Natural killer cell (primary cell): ENCODE measurements at regions not wholly inside any gene's neighbourhood (a gene's known extent, or its start where the extent isn't known, plus 50 kb on each side); places are given as distances from the start of the nearest gene placed in this dataset.

Source experiments
- ATAC-seq, 3 donors: fragments of 150-1000 bp in 2 of 3; fragments of 200-7000 bp in 1 of 3; cut with Tn5 transposase; 1 replicate in 1 of 3; 2 replicates in 2 of 3; pipeline ENCODE4 v1.10.0; 2021; ENCODE audit warnings: mild to moderate bottlenecking in 2 of 3, moderate library complexity in 2 of 3
- DNase-seq, 2 donors: peaks; one replicate each; pipeline versions ENCODE4 v3.0.0 to v3.0.0-alpha.2; 2013 to 2021; ENCODE audit warnings: mixed read lengths in 1 of 2
- H3K27ac ChIP-seq: one replicate; pipeline ENCODE4 v1.5.1; 2013; ENCODE audit warnings: mild to moderate bottlenecking, low read length
- H3K27me3 ChIP-seq: one replicate; pipeline ENCODE4 v1.6.1; 2013; ENCODE audit warnings: low read length; ENCODE audit not compliant: control insufficient read depth, insufficient read depth
- H3K36me3 ChIP-seq: one replicate; pipeline ENCODE4 v1.6.1; 2013; ENCODE audit warnings: low read length; ENCODE audit not compliant: control insufficient read depth, insufficient read depth
- H3K4me1 ChIP-seq: one replicate; pipeline ENCODE4 v1.6.1; 2013; ENCODE audit warnings: low read length; ENCODE audit not compliant: control insufficient read depth, insufficient read depth
- H3K4me3 ChIP-seq: one replicate; pipeline ENCODE4 v1.5.1; 2013; ENCODE audit warnings: low read length
- H3K9me3 ChIP-seq: one replicate; pipeline ENCODE4 v1.6.1; 2013; ENCODE audit warnings: low read length; ENCODE audit not compliant: control insufficient read depth, insufficient read depth
- H3K27ac Mint-ChIP-seq, 2 donors: one replicate each; pipeline ENCODE4 v1.8.0; 2022; ENCODE audit warnings: mild to moderate bottlenecking in 2 of 2, mixed read lengths in 2 of 2, moderate library complexity in 1 of 2
- H3K27me3 Mint-ChIP-seq, 2 donors: one replicate each; pipeline ENCODE4 v1.8.0; 2022; ENCODE audit warnings: low read depth in 2 of 2, mixed read lengths in 2 of 2
- H3K36me3 Mint-ChIP-seq: one replicate; pipeline ENCODE4 v1.8.0; 2022; ENCODE audit warnings: mixed read lengths
- H3K4me1 Mint-ChIP-seq, 2 donors: one replicate each; pipeline ENCODE4 v1.8.0; 2022; ENCODE audit warnings: mixed read lengths in 2 of 2
- H3K4me3 Mint-ChIP-seq: one replicate; pipeline ENCODE4 v1.8.0; 2022; ENCODE audit warnings: mild to moderate bottlenecking, moderate library complexity, mixed read lengths
- H3K9me3 Mint-ChIP-seq, 2 donors: one replicate each; pipeline ENCODE4 v1.8.0; 2022; ENCODE audit warnings: mixed read lengths in 2 of 2
- whole genome bisulfite sequencing: methylation state at CpG from one replicate; pipeline ENCODE4 v1.1.7; 2013; ENCODE audit warnings: missing lambda C conversion rate; ENCODE audit not compliant: insufficient coverage; 5-methylcytosine and 5-hydroxymethylcytosine counted together
- intact Hi-C: fragments of 100-400 bp; cut with micrococcal nuclease; formaldehyde crosslinking; loops from one replicate; pipeline ENCODE4 v1.14.2; 2022
- TF ChIP-seq, protein P1 (sequence below): fragments of 200-600 bp; IDR thresholded peaks from one replicate; pipeline ENCODE4 v1.8.0; 2022; ENCODE audit warnings: antibody characterized with exemption

DNA sequence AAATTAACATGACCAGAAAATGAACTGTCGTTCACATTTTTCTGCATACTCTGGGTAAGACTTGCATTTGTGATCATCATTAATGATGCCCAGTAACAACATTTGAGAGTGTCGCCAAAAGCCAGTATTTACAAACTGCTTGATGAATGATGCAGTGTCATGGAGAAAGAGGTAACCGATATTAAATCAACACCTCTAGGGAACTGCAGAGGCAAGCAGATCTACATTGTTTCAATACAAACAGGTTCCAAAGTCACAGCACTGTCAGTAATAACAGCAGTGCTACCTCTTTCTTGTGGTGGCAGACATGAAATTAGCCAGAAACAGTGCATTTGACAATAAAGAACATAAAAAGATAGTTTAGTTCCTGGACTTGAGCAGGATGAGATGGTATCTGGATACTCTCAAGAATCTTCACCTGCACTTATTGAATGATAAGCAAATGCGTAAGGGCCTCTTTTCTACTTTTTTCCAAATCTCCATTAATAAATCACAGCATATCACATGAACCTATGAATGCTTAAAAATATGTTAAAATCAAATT lies 456.6 kb downstream of the ARHGEF28 start:
- intact Hi-C loops: no loop called here
- H3K27me3 Mint-ChIP-seq: peaks cover 6 to 26% of the 10 kb centered on the region in 2 donors
- Histone ChIP-seq H3K4me3 (no peak overlapping the region), H3K27me3 (peaks cover 2% of the 10 kb centered on the region), H3K36me3 (no peaks in the 10 kb centered on the region), H3K27ac (no peak overlapping the region), H3K9me3 (no peaks in the 10 kb centered on the region), H3K4me1 (no peaks in the 10 kb centered on the region)
- no peak for DNase-seq
- H3K4me1 Mint-ChIP-seq: no peaks in the 10 kb centered on the region
- H3K36me3 Mint-ChIP-seq: no peaks in the 10 kb centered on the region
- no peaks in the 10 kb centered on the region for H3K9me3 Mint-ChIP-seq
- ATAC-seq: no peak
- H3K27ac Mint-ChIP-seq: no peak overlapping the region
- TF ChIP-seq, protein P1, sequence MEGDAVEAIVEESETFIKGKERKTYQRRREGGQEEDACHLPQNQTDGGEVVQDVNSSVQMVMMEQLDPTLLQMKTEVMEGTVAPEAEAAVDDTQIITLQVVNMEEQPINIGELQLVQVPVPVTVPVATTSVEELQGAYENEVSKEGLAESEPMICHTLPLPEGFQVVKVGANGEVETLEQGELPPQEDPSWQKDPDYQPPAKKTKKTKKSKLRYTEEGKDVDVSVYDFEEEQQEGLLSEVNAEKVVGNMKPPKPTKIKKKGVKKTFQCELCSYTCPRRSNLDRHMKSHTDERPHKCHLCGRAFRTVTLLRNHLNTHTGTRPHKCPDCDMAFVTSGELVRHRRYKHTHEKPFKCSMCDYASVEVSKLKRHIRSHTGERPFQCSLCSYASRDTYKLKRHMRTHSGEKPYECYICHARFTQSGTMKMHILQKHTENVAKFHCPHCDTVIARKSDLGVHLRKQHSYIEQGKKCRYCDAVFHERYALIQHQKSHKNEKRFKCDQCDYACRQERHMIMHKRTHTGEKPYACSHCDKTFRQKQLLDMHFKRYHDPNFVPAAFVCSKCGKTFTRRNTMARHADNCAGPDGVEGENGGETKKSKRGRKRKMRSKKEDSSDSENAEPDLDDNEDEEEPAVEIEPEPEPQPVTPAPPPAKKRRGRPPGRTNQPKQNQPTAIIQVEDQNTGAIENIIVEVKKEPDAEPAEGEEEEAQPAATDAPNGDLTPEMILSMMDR: no peak
- no peak overlapping the region for H3K4me3 Mint-ChIP-seq
- WGBS: 91% methylated on average over 3 of the region's 4 CpGs

DNA sequence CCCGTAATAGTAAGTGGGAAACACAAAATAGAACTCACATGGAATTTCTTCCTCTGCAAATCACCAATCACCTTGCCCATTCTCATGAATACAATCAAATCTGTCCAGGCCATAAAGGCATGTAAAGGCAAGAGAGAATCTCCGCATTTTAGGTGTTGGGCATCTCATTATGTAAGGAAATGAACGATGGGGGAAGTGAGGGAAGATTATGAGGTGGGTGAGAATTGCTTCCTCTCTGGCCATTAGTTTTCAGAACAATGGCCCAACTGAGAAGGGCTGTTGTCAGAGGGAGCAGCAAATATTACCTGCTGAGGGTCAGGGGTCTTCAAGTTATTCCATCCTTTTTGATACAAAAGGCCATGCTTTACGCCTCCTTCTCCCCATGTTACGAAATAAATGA lies 455.1 kb downstream of the ARHGEF28 start:
- intact Hi-C loops: no loop called here
- TF ChIP-seq, protein P1: no peak
- ATAC-seq: no peak

DNA sequence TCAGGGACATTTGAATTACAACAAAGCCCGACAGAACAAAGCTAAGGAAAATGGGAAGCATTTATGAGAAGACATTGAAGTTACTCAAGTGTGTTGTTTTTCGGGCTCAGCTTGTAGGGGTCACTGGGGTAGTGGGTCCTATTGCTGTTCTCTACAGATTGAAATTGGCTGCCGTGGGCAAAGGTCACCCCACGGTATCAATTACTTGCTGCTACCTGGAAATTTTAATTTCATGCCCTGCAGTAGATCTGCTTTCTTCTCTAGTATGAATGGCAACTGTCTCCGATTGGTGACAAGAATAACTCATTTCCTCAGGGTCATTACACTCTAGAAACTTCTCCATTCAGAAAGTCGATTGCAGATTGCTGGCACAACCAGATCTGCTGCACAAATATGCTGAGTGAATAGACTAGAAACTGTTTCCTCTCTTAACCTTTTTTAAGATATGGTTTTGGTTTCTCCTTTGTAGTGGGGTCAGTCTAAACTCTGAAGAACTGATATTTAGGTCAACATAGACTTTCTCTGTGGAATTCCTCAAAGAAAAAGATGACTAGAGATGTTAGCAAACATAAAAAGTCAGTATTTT lies 454.1 kb downstream of the ARHGEF28 start:
- no peak overlapping the region for H3K4me3 Mint-ChIP-seq
- ATAC-seq (no peak), DNase-seq (no peak)
- no peaks in the 10 kb centered on the region for H3K36me3 ChIP-seq
- no peaks in the 10 kb centered on the region for H3K36me3 Mint-ChIP-seq
- WGBS: 89% methylated on average over 5 of the region's 6 CpGs
- peaks cover 6 to 18% of the 10 kb centered on the region in 2 donors for H3K27me3 Mint-ChIP-seq
- H3K4me1 ChIP-seq: no peaks in the 10 kb centered on the region
- TF ChIP-seq, protein P1: no peak
- H3K9me3 Mint-ChIP-seq: no peaks in the 10 kb centered on the region
- H3K4me3 ChIP-seq: no peak overlapping the region
- H3K4me1 Mint-ChIP-seq: no peaks in the 10 kb centered on the region
- no peak overlapping the region for H3K27ac ChIP-seq
- no peaks in the 10 kb centered on the region for H3K27me3 ChIP-seq
- no peak overlapping the region for H3K27ac Mint-ChIP-seq
- H3K9me3 ChIP-seq: no peaks in the 10 kb centered on the region
- intact Hi-C loops: no loop called here

More for the DNA sequence above, 455.1 kb downstream of the ARHGEF28 start:
- WGBS: 70% methylated on average over 3 of the region's 5 CpGs
- Histone ChIP-seq H3K36me3 (no peaks in the 10 kb centered on the region), H3K4me3 (no peak overlapping the region), H3K27me3 (no peaks in the 10 kb centered on the region), H3K4me1 (no peaks in the 10 kb centered on the region), H3K9me3 (no peaks in the 10 kb centered on the region), H3K27ac (no peak overlapping the region)
- no peak overlapping the region for H3K27ac Mint-ChIP-seq
- H3K4me1 Mint-ChIP-seq: no peaks in the 10 kb centered on the region
- no peak overlapping the region for H3K4me3 Mint-ChIP-seq
- no peaks in the 10 kb centered on the region for H3K36me3 Mint-ChIP-seq
- peaks cover 6 to 19% of the 10 kb centered on the region in 2 donors for H3K27me3 Mint-ChIP-seq
- no peaks in the 10 kb centered on the region for H3K9me3 Mint-ChIP-seq
- DNase-seq: no peak
